H9 (cell line): ENCODE measurements at regions not wholly inside any gene's neighbourhood (a gene's known extent, or its start where the extent isn't known, plus 50 kb on each side); places are given as distances from the start of the nearest gene placed in this dataset.
A peak's percentile ranks its signal among the peaks of the same experiment; 100 is the strongest.
"Not testable (repeated sequence)": the region's sequence is repeated elsewhere in the genome, so short reads cannot be mapped to it uniquely, and the experiment has no call there.

Source experiments
- DNase-seq: peaks from one replicate; pipeline ENCODE4 v3.0.0-alpha.2; 2017
- H2AFZ ChIP-seq: one replicate; pipeline ENCODE4 v1.6.1; 2013; ENCODE audit warnings: mild to moderate bottlenecking, low read length, control low read depth, moderate library complexity
- H2AK5ac ChIP-seq: 2 replicates; pipeline ENCODE4 v1.6.1; 2013; ENCODE audit warnings: low read length, control low read depth, mixed read lengths; ENCODE audit not compliant: insufficient read length
- H2BK120ac ChIP-seq: one replicate; pipeline ENCODE4 v1.6.1; 2013; ENCODE audit warnings: low read depth, mild to moderate bottlenecking, low read length, control low read depth, inconsistent platforms; ENCODE audit not compliant: poor library complexity, severe bottlenecking
- H2BK12ac ChIP-seq: 2 replicates; pipeline ENCODE4 v1.6.1; 2013; ENCODE audit warnings: low read length, control low read depth, mixed read lengths, low read depth; ENCODE audit not compliant: insufficient read length
- H2BK15ac ChIP-seq: 2 replicates; pipeline ENCODE4 v1.6.1; 2013; ENCODE audit warnings: low read depth, low read length, control low read depth
- H2BK20ac ChIP-seq: one replicate; pipeline ENCODE4 v1.6.1; 2013; ENCODE audit warnings: low read depth, mild to moderate bottlenecking, low read length, control low read depth, inconsistent platforms; ENCODE audit not compliant: poor library complexity, severe bottlenecking
- H2BK5ac ChIP-seq: 2 replicates; pipeline ENCODE4 v1.6.1; 2013; ENCODE audit warnings: low read length, control low read depth, mixed read lengths; ENCODE audit not compliant: insufficient read length
- H3K14ac ChIP-seq: 2 replicates; pipeline ENCODE4 v1.6.1; 2013; ENCODE audit warnings: low read length, control low read depth; ENCODE audit not compliant: insufficient read depth
- H3K18ac ChIP-seq: 2 replicates; pipeline ENCODE4 v1.6.1; 2013; ENCODE audit warnings: low read depth, mild to moderate bottlenecking, mixed read lengths, low read length, control low read depth; ENCODE audit not compliant: insufficient read length
- H3K23ac ChIP-seq: 2 replicates; pipeline ENCODE4 v1.6.1; 2013; ENCODE audit warnings: low read length, control low read depth, mixed read lengths, low read depth; ENCODE audit not compliant: insufficient read length
- H3K23me2 ChIP-seq: 2 replicates; pipeline ENCODE4 v1.6.1; 2013; ENCODE audit warnings: low read depth, mild to moderate bottlenecking, mixed read lengths, low read length, control low read depth; ENCODE audit not compliant: insufficient read length, poor library complexity, severe bottlenecking
- H3K27ac ChIP-seq: 2 replicates; pipeline ENCODE4 v1.5.1; 2013; ENCODE audit warnings: low read length, control low read depth, mixed read lengths, low read depth; ENCODE audit not compliant: insufficient read length
- H3K27me3 ChIP-seq: 2 replicates; pipeline ENCODE4 v1.6.1; 2013; ENCODE audit warnings: low read length, control low read depth, inconsistent platforms; ENCODE audit not compliant: insufficient read depth
- H3K4ac ChIP-seq: 2 replicates; pipeline ENCODE4 v1.6.1; 2013; ENCODE audit warnings: low read depth, mild to moderate bottlenecking, control low read depth, inconsistent platforms, low read length, moderate library complexity
- H3K4me1 ChIP-seq: 2 replicates; pipeline ENCODE4 v1.6.1; 2013; ENCODE audit warnings: low read length, control low read depth, inconsistent platforms; ENCODE audit not compliant: insufficient read depth
- H3K4me2 ChIP-seq: 2 replicates; pipeline ENCODE4 v1.6.1; 2013; ENCODE audit warnings: low read length, control low read depth, mixed read lengths; ENCODE audit not compliant: insufficient read length, insufficient read depth
- H3K56ac ChIP-seq: 2 replicates; pipeline ENCODE4 v1.6.1; 2013; ENCODE audit warnings: low read depth, mild to moderate bottlenecking, mixed read lengths, low read length, control low read depth; ENCODE audit not compliant: insufficient read length
- H3K79me1 ChIP-seq: 2 replicates; pipeline ENCODE4 v1.6.1; 2013; ENCODE audit warnings: low read depth, mild to moderate bottlenecking, moderate library complexity, low read length, control low read depth, inconsistent platforms; ENCODE audit not compliant: insufficient read depth, poor library complexity, severe bottlenecking
- H3K79me2 ChIP-seq: 2 replicates; pipeline ENCODE4 v1.6.1; 2013; ENCODE audit warnings: low read length, control low read depth, inconsistent platforms; ENCODE audit not compliant: insufficient read depth
- H3K9ac ChIP-seq: 2 replicates; pipeline ENCODE4 v1.6.1; 2013; ENCODE audit warnings: low read length, control low read depth, mixed read lengths; ENCODE audit not compliant: insufficient read length; ENCODE audit errors: extremely low read depth
- H3K9me3 ChIP-seq: one replicate; pipeline ENCODE4 v1.6.1; 2013; ENCODE audit warnings: low read depth, low read length, inconsistent platforms; ENCODE audit not compliant: control insufficient read depth
- H3T11ph ChIP-seq: one replicate; pipeline ENCODE4 v1.6.1; 2013; ENCODE audit warnings: mild to moderate bottlenecking, low read length, control low read depth, inconsistent platforms
- H4K20me1 ChIP-seq: one replicate; pipeline ENCODE4 v1.6.1; 2013; ENCODE audit not compliant: control insufficient read depth, insufficient read length, insufficient read depth
- H4K5ac ChIP-seq: 2 replicates; pipeline ENCODE4 v1.6.1; 2013; ENCODE audit warnings: low read depth, mild to moderate bottlenecking, mixed read lengths, low read length, control low read depth; ENCODE audit not compliant: insufficient read length
- H4K8ac ChIP-seq: replicated peaks from 2 replicates; pipeline ENCODE4 v1.6.1; 2013; ENCODE audit warnings: low read length, control low read depth, mixed read lengths, low read depth; ENCODE audit not compliant: insufficient read length
- H4K91ac ChIP-seq: 2 replicates; pipeline ENCODE4 v1.6.1; 2013; ENCODE audit warnings: low read depth, mild to moderate bottlenecking, moderate library complexity, mixed read lengths, low read length, control low read depth; ENCODE audit not compliant: insufficient read length
- H3K27ac Mint-ChIP-seq, 3 experiments: 2 replicates in 2 of 3; 3 replicates in 1 of 3; pipeline ENCODE4 v1.8.0; 2020 to 2021; ENCODE audit warnings: mixed read lengths in 3 of 3, mild to moderate bottlenecking in 1 of 3, moderate library complexity in 1 of 3
- H3K27me3 Mint-ChIP-seq: 2 replicates; pipeline ENCODE4 v1.8.0; 2021; ENCODE audit warnings: low read depth, mild to moderate bottlenecking, moderate library complexity, mixed read lengths
- H3K36me3 Mint-ChIP-seq, 3 experiments: 2 replicates in 2 of 3; 3 replicates in 1 of 3; pipeline ENCODE4 v1.8.0; 2020 to 2021; ENCODE audit warnings: low read depth in 3 of 3, mixed read lengths in 3 of 3; ENCODE audit not compliant: insufficient read depth in 1 of 3
- H3K4me1 Mint-ChIP-seq, 2 experiments: 2 replicates each; pipeline ENCODE4 v1.8.0; 2020; ENCODE audit warnings: mixed read lengths in 2 of 2
- H3K4me3 Mint-ChIP-seq, 2 experiments: 2 replicates in 1 of 2; 3 replicates in 1 of 2; pipeline ENCODE4 v1.8.0; 2020 to 2021; ENCODE audit warnings: mild to moderate bottlenecking in 2 of 2, mixed read lengths in 2 of 2, moderate library complexity in 1 of 2
- H3K9me3 Mint-ChIP-seq, 2 experiments: 2 replicates in 1 of 2; 3 replicates in 1 of 2; pipeline ENCODE4 v1.8.0; 2020; ENCODE audit warnings: mild to moderate bottlenecking in 2 of 2, mixed read lengths in 2 of 2, moderate library complexity in 1 of 2
- CTCF ChIP-seq: fragments of 200-600 bp; sonication (generic); conservative IDR thresholded peaks from 3 replicates; pipeline ENCODE4 v1.8.0; 2021; ENCODE audit warnings: antibody characterized with exemption, mild to moderate bottlenecking
- WGBS: extraction: QIAGEN DNeasy Blood & Tissue Kit; methylation state at CpG from one replicate; pipeline ENCODE4 v1.1.7; 2013; ENCODE audit warnings: missing lambda C conversion rate, low lambda C conversion rate, mixed read lengths; ENCODE audit not compliant: insufficient read length; ENCODE audit errors: extremely low coverage; 5-methylcytosine and 5-hydroxymethylcytosine counted together

- Mint-ChIP-seq H3K4me3 (no peak overlapping the region), H3K36me3 (peaks cover 0 to 6% (median 0%) of the 10 kb centered on the region in 3 experiments; a peak in 3 of 7 replicates), H3K9me3 (peaks cover 0 to 6% of the 10 kb centered on the region in 2 experiments; a peak in 1 of 5 replicates), H3K27me3 (no peaks in the 10 kb centered on the region; the same call in 1 of the 2 replicates), H3K27ac (no peak overlapping the region), H3K4me1 (peaks cover 12 to 31% of the 10 kb centered on the region in 2 experiments)
- no peak overlapping the region for H3K56ac ChIP-seq
- no peak overlapping the region for H3K18ac ChIP-seq
- H3K14ac ChIP-seq = no peak overlapping the region
- no peaks in the 10 kb centered on the region for H3K9me3 ChIP-seq
- WGBS = no CpG with 5 or more reads among the region's 1 CpG
- no peak overlapping the region for H4K91ac ChIP-seq
- no peak overlapping the region for H3K9ac ChIP-seq
- H3K27ac ChIP-seq = no peak overlapping the region
- no peak for TF ChIP-seq CTCF
- H2AK5ac ChIP-seq = no peak overlapping the region
- H3K4me2 ChIP-seq = no peak overlapping the region
- H2BK15ac ChIP-seq = no peak overlapping the region
- no peak overlapping the region for H2BK20ac ChIP-seq
- H2BK12ac ChIP-seq = no peak overlapping the region
- no peaks in the 10 kb centered on the region for H4K20me1 ChIP-seq
- H2BK5ac ChIP-seq = no peak overlapping the region
- no peak overlapping the region for H3K4ac ChIP-seq
- H4K8ac ChIP-seq = no peak overlapping the region
- H3K23ac ChIP-seq = no peak overlapping the region
- no peak overlapping the region for H4K5ac ChIP-seq
- no peak overlapping the region for H3T11ph ChIP-seq
- no peak overlapping the region for H2BK120ac ChIP-seq
- no peak for DNase-seq
- H2AFZ ChIP-seq = no peak overlapping the region
- no peaks in the 10 kb centered on the region for H3K27me3 ChIP-seq
- no peaks in the 10 kb centered on the region for H3K23me2 ChIP-seq
- H3K79me1 ChIP-seq = no peaks in the 10 kb centered on the region
- no peaks in the 10 kb centered on the region for H3K79me2 ChIP-seq
- H3K4me1 ChIP-seq = 0 out of 2 replicates have a peak, but pooled peaks cover 3% of the 10 kb centered on the region
Observed at GRCh38 chr18:3348176-3348575, 86.2 kb downstream of the MYL12B start.

- H4K20me1 ChIP-seq, H2AFZ ChIP-seq, H3K23ac ChIP-seq, H3K79me1 ChIP-seq, H3K18ac ChIP-seq, H2AK5ac ChIP-seq, H3K9me3 ChIP-seq, H2BK12ac ChIP-seq, H2BK120ac ChIP-seq, H3K9ac ChIP-seq, H3K14ac ChIP-seq, H3K4me3 Mint-ChIP-seq, H4K5ac ChIP-seq, H3K23me2 ChIP-seq, H3K4me1 ChIP-seq, H2BK15ac ChIP-seq, H3K79me2 ChIP-seq, H3K9me3 Mint-ChIP-seq, H3K4me2 ChIP-seq, H3K27me3 ChIP-seq, DNase-seq, H2BK5ac ChIP-seq, H3K56ac ChIP-seq, H3K4ac ChIP-seq, H4K91ac ChIP-seq, H2BK20ac ChIP-seq, H3K36me3 Mint-ChIP-seq, H3K27me3 Mint-ChIP-seq, H3T11ph ChIP-seq, H3K27ac ChIP-seq, H4K8ac ChIP-seq: not testable (repeated sequence)
- WGBS = no CpG with 5 or more reads among the region's 25 CpGs
- peak overlapping the region in 2 of 3 experiments; percentile 40 to 50; a peak in 2 of 7 replicates for H3K27ac Mint-ChIP-seq
- H3K4me1 Mint-ChIP-seq = peaks cover 12 to 31% of the 10 kb centered on the region in 2 experiments
Observed at GRCh38 chr18:3349046-3349841, 87.3 kb downstream of the MYL12B start.
